B cell (primary cell): ENCODE measurements at regions not wholly inside any gene's neighbourhood (a gene's known extent, or its start where the extent isn't known, plus 50 kb on each side); places are given as distances from the start of the nearest gene placed in this dataset.

Source experiments
- ATAC-seq: fragments of 200-7000 bp; cut with Tn5 transposase; one replicate; pipeline ENCODE4 v1.10.0; 2021; ENCODE audit warnings: low read depth, mild to moderate bottlenecking, moderate number of reproducible peaks, moderate library complexity
- CTCF ChIA-PET: fragments of 350-600 bp; sonication (Branson Sonifier 250); formaldehyde crosslinking; loops from one replicate; lab custom pipeline; 2021; ENCODE audit warnings: antibody characterized with exemption, inconsistent platforms; lab: Charles Lee
- POLR2A ChIA-PET: fragments of 350-600 bp; sonication (Branson Sonifier 250); formaldehyde crosslinking; loops from one replicate; lab custom pipeline; 2021; ENCODE audit warnings: antibody characterized with exemption; lab: Charles Lee
- DNase-seq: peaks from one replicate; pipeline ENCODE4 v3.0.0; 2013
- H2AFZ ChIP-seq: 2 replicates; pipeline ENCODE4 v1.6.1; 2012; ENCODE audit warnings: mild to moderate bottlenecking, low read depth, low read length; ENCODE audit not compliant: insufficient read depth, poor library complexity, severe bottlenecking
- H3K27ac ChIP-seq, 2 donors: 1 replicate in 1 of 2; 2 replicates in 1 of 2; pipeline ENCODE4 v1.5.1; 2012 to 2013; ENCODE audit warnings: low read length in 2 of 2, mild to moderate bottlenecking in 2 of 2, moderate library complexity in 1 of 2
- H3K27me3 ChIP-seq, 4 experiments: fragments of 200-600 bp in 1 of 4; sonication (generic) in 1 of 4; replicated peaks in 1 of 4; 1 replicate in 2 of 4; 2 replicates in 2 of 4; pipeline versions ENCODE4 v1.6.1 to v1.7.0; 2013 to 2016; ENCODE audit warnings: low read length in 3 of 4, mild to moderate bottlenecking in 2 of 4, mixed read lengths in 1 of 4, moderate library complexity in 1 of 4; ENCODE audit not compliant: insufficient read depth in 4 of 4, control insufficient read depth in 3 of 4; ENCODE audit errors: control extremely low read depth in 1 of 4
- H3K36me3 ChIP-seq, 2 experiments: replicated peaks in 1 of 2; 1 replicate in 1 of 2; 2 replicates in 1 of 2; pipeline versions ENCODE4 v1.6.1 to v1.7.1; 2013; ENCODE audit warnings: low read length in 1 of 2; ENCODE audit not compliant: insufficient read depth in 2 of 2, control insufficient read depth in 1 of 2; ENCODE audit errors: control extremely low read depth in 1 of 2, extremely low read depth in 1 of 2
- H3K4me1 ChIP-seq, 2 donors: fragments of 200-600 bp in 1 of 2; sonication (generic) in 1 of 2; 1 replicate in 1 of 2; 2 replicates in 1 of 2; pipeline versions ENCODE4 v1.5.1 to v1.6.1; 2013 to 2017; ENCODE audit warnings: low read length in 2 of 2; ENCODE audit not compliant: control insufficient read depth in 2 of 2, insufficient read depth in 2 of 2
- H3K4me2 ChIP-seq: replicated peaks from 2 replicates; pipeline ENCODE3; 2012; ENCODE audit warnings: mild to moderate bottlenecking, low read depth, low read length; ENCODE audit not compliant: poor library complexity, severe bottlenecking
- H3K4me3 ChIP-seq, 5 experiments: fragments of 200-600 bp in 1 of 5; sonication (generic) in 1 of 5; 1 replicate in 3 of 5; 2 replicates in 2 of 5; pipeline versions ENCODE4 v1.5.1 to v1.7.0; 2011 to 2016; ENCODE audit warnings: low read length in 4 of 5, mild to moderate bottlenecking in 4 of 5, low read depth in 2 of 5, control low read depth in 1 of 5, moderate library complexity in 1 of 5; ENCODE audit not compliant: insufficient read depth in 1 of 5; ENCODE audit errors: control extremely low read depth in 1 of 5, extremely low read depth in 1 of 5
- H3K79me2 ChIP-seq: fragments of 200-600 bp; sonication (generic); one replicate; pipeline ENCODE4 v1.6.0; 2016; ENCODE audit warnings: low read length; ENCODE audit not compliant: control insufficient read depth, insufficient read depth
- H3K9ac ChIP-seq: fragments of 200-600 bp; sonication (generic); 2 replicates; pipeline ENCODE4 v1.6.1; 2017; ENCODE audit warnings: mild to moderate bottlenecking, low read length, moderate library complexity
- H3K9me3 ChIP-seq, 3 donors: one replicate each; pipeline versions ENCODE4 v1.6.1 to v1.7.1; 2013; ENCODE audit warnings: low read length in 2 of 3; ENCODE audit not compliant: control insufficient read depth in 2 of 3, insufficient read depth in 1 of 3; ENCODE audit errors: control extremely low read depth in 1 of 3
- H4K20me1 ChIP-seq: 2 replicates; pipeline ENCODE4 v1.6.0; 2012; ENCODE audit warnings: mild to moderate bottlenecking, low read length; ENCODE audit not compliant: insufficient read depth, control insufficient read depth, poor library complexity, severe bottlenecking
- H3K27ac Mint-ChIP-seq: one replicate; pipeline ENCODE4 v1.8.0; 2021; ENCODE audit warnings: mixed read lengths
- H3K27me3 Mint-ChIP-seq: one replicate; pipeline ENCODE4 v1.8.0; 2021; ENCODE audit warnings: mixed read lengths
- H3K4me1 Mint-ChIP-seq: one replicate; pipeline ENCODE4 v1.8.0; 2021; ENCODE audit warnings: mixed read lengths
- H3K4me3 Mint-ChIP-seq: one replicate; pipeline ENCODE4 v1.8.0; 2021; ENCODE audit warnings: mixed read lengths
- H3K9me3 Mint-ChIP-seq: one replicate; pipeline ENCODE4 v1.8.0; 2022; ENCODE audit warnings: mixed read lengths; ENCODE audit not compliant: insufficient read depth
- CTCF ChIP-seq: fragments of 200-600 bp; IDR thresholded peaks from one replicate; pipeline ENCODE4 v1.8.0; 2022; ENCODE audit warnings: antibody characterized with exemption, mild to moderate bottlenecking
- EZH2 ChIP-seq: IDR thresholded peaks from 2 replicates; pipeline ENCODE4 v1.6.1; 2012; ENCODE audit warnings: borderline replicate concordance, low read depth, mild to moderate bottlenecking, moderate library complexity, low read length; ENCODE audit not compliant: insufficient read depth, poor library complexity, severe bottlenecking
- WGBS: methylation state at CpG from one replicate; pipeline ENCODE4 v1.1.5; 2013; ENCODE audit warnings: missing lambda C conversion rate; ENCODE audit not compliant: insufficient coverage; 5-methylcytosine and 5-hydroxymethylcytosine counted together
- intact Hi-C: fragments of 100-400 bp; cut with micrococcal nuclease; formaldehyde crosslinking; loops from one replicate; pipeline ENCODE4 v1.10.0; 2022

DNA sequence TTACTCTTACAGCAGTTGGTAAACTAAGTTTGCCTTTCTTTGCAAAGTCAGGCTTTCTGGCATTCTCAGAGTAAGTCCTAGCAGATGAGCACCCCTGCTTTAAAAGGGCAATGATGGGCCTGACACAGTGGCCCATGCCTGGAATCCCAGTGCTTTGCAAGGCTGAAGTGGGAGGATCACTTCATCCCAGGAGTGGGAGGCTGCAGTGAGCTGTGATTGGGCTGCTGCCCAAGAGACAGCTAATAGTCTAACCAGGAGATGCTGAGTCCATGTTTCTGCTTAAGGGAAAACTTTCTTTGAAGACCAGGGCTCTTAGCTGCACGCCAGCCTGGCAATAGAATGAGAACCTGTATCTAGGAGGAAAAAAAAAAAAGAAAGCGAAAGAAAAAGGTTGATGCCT lies 100.2 kb upstream of the MPP7 start:
- intact Hi-C loops = no loop called here
- Mint-ChIP-seq H3K4me1 (peaks cover 28% of the 10 kb centered on the region), H3K27ac (no peak overlapping the region), H3K4me3 (peak overlapping the region; percentile 56), H3K9me3 (peaks cover 2% of the 10 kb centered on the region), H3K27me3 (no peaks in the 10 kb centered on the region)
- no peak for ATAC-seq
- ChIA-PET CTCF (interaction anchor here (0.7 to 3.4 kb wide), 4 partner anchors 10 to 152 kb away, joined by 3 to 24 read pairs (median 4); no protein-coding TSS in a partner anchor), POLR2A (no interaction called here)
- H3K9ac ChIP-seq = peak overlapping the region; percentile 2
- H3K27me3 ChIP-seq = no peaks in the 10 kb centered on the region
- H2AFZ ChIP-seq = peak overlapping the region; percentile 44
- no peaks in the 10 kb centered on the region for H3K9me3 ChIP-seq
- peak overlapping the region; percentile 30 for H3K4me2 ChIP-seq
- H3K36me3 ChIP-seq = no peaks in the 10 kb centered on the region
- no peaks in the 10 kb centered on the region for H4K20me1 ChIP-seq
- no peak for DNase-seq
- TF ChIP-seq CTCF (no peak), EZH2 (no peak)
- H3K27ac ChIP-seq = peak overlapping the region; percentile 16 to 63
- peaks cover 14 to 31% of the 10 kb centered on the region in 2 donors for H3K4me1 ChIP-seq
- WGBS = no CpG with 5 or more reads among the region's 2 CpGs
- H3K4me3 ChIP-seq = no peak overlapping the region
- no peaks in the 10 kb centered on the region for H3K79me2 ChIP-seq

- no peak overlapping the region for H3K4me3 ChIP-seq
- DNase-seq (no peak), ATAC-seq (no peak)
- H3K4me1 Mint-ChIP-seq = peaks cover 1% of the 10 kb centered on the region
- peaks cover under 1% of the 10 kb centered on the region in 2 donors for H3K4me1 ChIP-seq
- CTCF ChIA-PET = no interaction called here
- no peak overlapping the region for H3K27ac ChIP-seq
- no peak overlapping the region for H3K4me2 ChIP-seq
- WGBS = 93% methylated on average over 3 of the region's 4 CpGs
- H3K36me3 ChIP-seq = no peaks in the 10 kb centered on the region
- H2AFZ ChIP-seq = peak overlapping the region; percentile 29
- peaks cover 2% of the 10 kb centered on the region for H3K9me3 Mint-ChIP-seq
- H3K27me3 Mint-ChIP-seq = peaks cover 12% of the 10 kb centered on the region
- H3K27me3 ChIP-seq = peaks cover 0 to 3% (median 0%) of the 10 kb centered on the region in 4 experiments
- POLR2A ChIA-PET = no interaction called here
- no peaks in the 10 kb centered on the region for H3K9me3 ChIP-seq
- H3K9ac ChIP-seq = no peak overlapping the region
- H3K79me2 ChIP-seq = no peaks in the 10 kb centered on the region
- H3K4me3 Mint-ChIP-seq = no peak overlapping the region
- intact Hi-C loops = no loop called here
- TF ChIP-seq CTCF (peak; percentile 35), EZH2 (no peak)
- no peak overlapping the region for H3K27ac Mint-ChIP-seq
- H4K20me1 ChIP-seq = no peaks in the 10 kb centered on the region
Observed at GRCh38 chr10:28408237-28408777, 105.4 kb upstream of the MPP7 start.
